Mesenchymal stem cell (in vitro differentiated cells and primary cell): ENCODE measurements at regions not wholly inside any gene's neighbourhood (a gene's known extent, or its start where the extent isn't known, plus 50 kb on each side); places are given as distances from the start of the nearest gene placed in this dataset.
"Not testable (repeated sequence)": the region's sequence is repeated elsewhere in the genome, so short reads cannot be mapped to it uniquely, and the experiment has no call there.

Experiments used
- DNase-seq: peaks from one replicate; pipeline ENCODE4 v3.0.0-alpha.2; 2013
- H2AFZ ChIP-seq: one replicate; pipeline ENCODE4 v1.6.1; 2013; ENCODE audit warnings: low read depth, mild to moderate bottlenecking, control low read depth, inconsistent platforms, low read length, moderate library complexity
- H2AK5ac ChIP-seq: 2 replicates; pipeline ENCODE4 v1.6.1; 2013; ENCODE audit warnings: low read length, moderate library complexity, mild to moderate bottlenecking, inconsistent platforms; ENCODE audit not compliant: severe bottlenecking
- H2BK120ac ChIP-seq: one replicate; pipeline ENCODE4 v1.6.1; 2013; ENCODE audit warnings: low read depth, mild to moderate bottlenecking, inconsistent platforms, low read length, moderate library complexity
- H2BK12ac ChIP-seq, 2 experiments: one replicate each; pipeline ENCODE4 v1.6.1; 2013; ENCODE audit warnings: inconsistent platforms in 2 of 2, low read length in 2 of 2, mild to moderate bottlenecking in 2 of 2, moderate library complexity in 2 of 2, control low read depth in 1 of 2
- H2BK15ac ChIP-seq: one replicate; pipeline ENCODE4 v1.6.1; 2013; ENCODE audit warnings: mild to moderate bottlenecking, low read depth, inconsistent platforms; ENCODE audit not compliant: poor library complexity, severe bottlenecking
- H2BK5ac ChIP-seq: 2 replicates; pipeline ENCODE4 v1.6.1; 2013; ENCODE audit warnings: low read depth, mild to moderate bottlenecking, low read length, control low read depth, inconsistent platforms; ENCODE audit not compliant: poor library complexity, severe bottlenecking
- H3K14ac ChIP-seq, 2 experiments: one replicate each; pipeline ENCODE4 v1.6.1; 2013; ENCODE audit warnings: inconsistent platforms in 2 of 2, low read length in 2 of 2, control low read depth in 1 of 2, mild to moderate bottlenecking in 1 of 2, moderate library complexity in 1 of 2
- H3K18ac ChIP-seq, 2 experiments: one replicate each; pipeline ENCODE4 v1.6.1; 2013; ENCODE audit warnings: inconsistent platforms in 2 of 2, low read length in 2 of 2, control low read depth in 1 of 2, low read depth in 1 of 2, mild to moderate bottlenecking in 1 of 2
- H3K23ac ChIP-seq, 2 experiments: one replicate each; pipeline ENCODE4 v1.6.1; 2013; ENCODE audit warnings: inconsistent platforms in 2 of 2, low read length in 2 of 2, mild to moderate bottlenecking in 2 of 2, moderate library complexity in 2 of 2, control low read depth in 1 of 2
- H3K27ac ChIP-seq: 2 replicates; pipeline ENCODE4 v1.5.1; 2013; ENCODE audit warnings: mild to moderate bottlenecking, moderate library complexity, low read length, control low read depth, inconsistent platforms; ENCODE audit not compliant: poor library complexity, severe bottlenecking
- H3K27me3 ChIP-seq, 2 experiments: 2 replicates each; pipeline versions ENCODE4 v1.6.1 to v1.7.0; 2013; ENCODE audit warnings: low read length in 2 of 2, mild to moderate bottlenecking in 2 of 2, moderate library complexity in 2 of 2, control low read depth in 1 of 2, inconsistent platforms in 1 of 2; ENCODE audit not compliant: control insufficient read depth in 1 of 2, insufficient read depth in 1 of 2
- H3K36me3 ChIP-seq, 2 experiments: 2 replicates each; pipeline versions ENCODE4 v1.6.1 to v1.7.0; 2013; ENCODE audit warnings: low read length in 2 of 2, control low read depth in 1 of 2, inconsistent platforms in 1 of 2, low read depth in 1 of 2, mild to moderate bottlenecking in 1 of 2; ENCODE audit not compliant: insufficient read depth in 2 of 2, control insufficient read depth in 1 of 2
- H3K4ac ChIP-seq, 2 experiments: one replicate each; pipeline ENCODE4 v1.6.1; 2013; ENCODE audit warnings: inconsistent platforms in 2 of 2, low read length in 2 of 2, mild to moderate bottlenecking in 2 of 2, moderate library complexity in 2 of 2, control low read depth in 1 of 2, low read depth in 1 of 2
- H3K4me1 ChIP-seq: 2 replicates; pipeline ENCODE4 v1.6.1; 2013; ENCODE audit warnings: low read depth, low read length, control low read depth; ENCODE audit not compliant: control insufficient read depth, insufficient read depth
- H3K4me2 ChIP-seq: 2 replicates; pipeline ENCODE4 v1.6.1; 2013; ENCODE audit warnings: low read length, mild to moderate bottlenecking, inconsistent platforms; ENCODE audit not compliant: poor library complexity, severe bottlenecking
- H3K4me3 ChIP-seq, 2 experiments: 2 replicates each; pipeline versions ENCODE4 v1.5.1 to v1.7.0; 2013; ENCODE audit warnings: low read length in 2 of 2, mild to moderate bottlenecking in 2 of 2, control low read depth in 1 of 2, low read depth in 1 of 2; ENCODE audit not compliant: insufficient read depth in 1 of 2
- H3K79me1 ChIP-seq: replicated peaks from 2 replicates; pipeline ENCODE4 v1.6.1; 2013; ENCODE audit warnings: mild to moderate bottlenecking, control low read depth, low read length, inconsistent platforms; ENCODE audit not compliant: poor library complexity, severe bottlenecking
- H3K9ac ChIP-seq: 2 replicates; pipeline ENCODE4 v1.7.0; 2013; ENCODE audit warnings: mild to moderate bottlenecking, low read length, moderate library complexity
- H3K9me3 ChIP-seq: 2 replicates; pipeline ENCODE4 v1.7.0; 2013; ENCODE audit warnings: mild to moderate bottlenecking, low read length; ENCODE audit not compliant: control insufficient read depth
- H4K8ac ChIP-seq: one replicate; pipeline ENCODE4 v1.6.1; 2013; ENCODE audit warnings: inconsistent platforms, mild to moderate bottlenecking, low read length, moderate library complexity
- H4K91ac ChIP-seq: one replicate; pipeline ENCODE4 v1.6.1; 2013; ENCODE audit warnings: mild to moderate bottlenecking, low read length, inconsistent platforms
- WGBS: methylation state at CpG from one replicate; pipeline ENCODE4 v1.1.7; 2013; ENCODE audit warnings: mixed read lengths; 5-methylcytosine and 5-hydroxymethylcytosine counted together

DNA sequence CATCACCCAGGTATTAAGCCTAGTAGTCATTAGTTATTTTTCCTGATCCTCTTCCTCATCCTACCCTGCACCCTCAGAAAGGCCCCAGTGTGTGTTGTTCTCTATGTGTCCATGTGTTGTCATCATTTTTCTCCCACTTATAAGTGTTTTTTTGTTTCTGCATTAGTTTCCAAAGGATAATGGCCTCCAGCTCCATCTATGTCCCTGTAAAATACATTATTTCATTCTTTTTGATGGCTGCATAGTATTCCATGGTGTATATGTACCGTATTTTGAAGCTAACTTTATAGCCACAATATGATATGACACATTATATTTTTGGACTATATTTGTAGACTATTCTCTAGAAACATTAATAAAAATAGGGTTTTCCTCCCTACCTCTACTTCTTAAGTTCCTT, 324.4 kb upstream of the EDIL3 start:
- Histone ChIP-seq H3K4me1 (no peaks in the 10 kb centered on the region), H2BK15ac (no peak overlapping the region), H3K4me2 (no peak overlapping the region), H3K9me3 (peaks cover 1% of the 10 kb centered on the region), H3K27me3 (no peaks in the 10 kb centered on the region), H3K36me3 (no peaks in the 10 kb centered on the region), H2AFZ (no peak overlapping the region), H3K18ac (no peak overlapping the region), H2BK120ac (no peak overlapping the region), H3K4ac (no peak overlapping the region), H4K8ac (no peak overlapping the region), H3K27ac (no peak overlapping the region), H3K23ac (no peak overlapping the region), H2AK5ac (no peak overlapping the region), H3K79me1 (no peaks in the 10 kb centered on the region), H3K9ac (no peak overlapping the region), H3K14ac (no peak overlapping the region), H2BK12ac (no peak overlapping the region), H4K91ac (no peak overlapping the region), H3K4me3 (no peak overlapping the region), H2BK5ac (no peak overlapping the region)
- WGBS: no CpG with 5 or more reads among the region's 1 CpG
- no peak for DNase-seq

DNA sequence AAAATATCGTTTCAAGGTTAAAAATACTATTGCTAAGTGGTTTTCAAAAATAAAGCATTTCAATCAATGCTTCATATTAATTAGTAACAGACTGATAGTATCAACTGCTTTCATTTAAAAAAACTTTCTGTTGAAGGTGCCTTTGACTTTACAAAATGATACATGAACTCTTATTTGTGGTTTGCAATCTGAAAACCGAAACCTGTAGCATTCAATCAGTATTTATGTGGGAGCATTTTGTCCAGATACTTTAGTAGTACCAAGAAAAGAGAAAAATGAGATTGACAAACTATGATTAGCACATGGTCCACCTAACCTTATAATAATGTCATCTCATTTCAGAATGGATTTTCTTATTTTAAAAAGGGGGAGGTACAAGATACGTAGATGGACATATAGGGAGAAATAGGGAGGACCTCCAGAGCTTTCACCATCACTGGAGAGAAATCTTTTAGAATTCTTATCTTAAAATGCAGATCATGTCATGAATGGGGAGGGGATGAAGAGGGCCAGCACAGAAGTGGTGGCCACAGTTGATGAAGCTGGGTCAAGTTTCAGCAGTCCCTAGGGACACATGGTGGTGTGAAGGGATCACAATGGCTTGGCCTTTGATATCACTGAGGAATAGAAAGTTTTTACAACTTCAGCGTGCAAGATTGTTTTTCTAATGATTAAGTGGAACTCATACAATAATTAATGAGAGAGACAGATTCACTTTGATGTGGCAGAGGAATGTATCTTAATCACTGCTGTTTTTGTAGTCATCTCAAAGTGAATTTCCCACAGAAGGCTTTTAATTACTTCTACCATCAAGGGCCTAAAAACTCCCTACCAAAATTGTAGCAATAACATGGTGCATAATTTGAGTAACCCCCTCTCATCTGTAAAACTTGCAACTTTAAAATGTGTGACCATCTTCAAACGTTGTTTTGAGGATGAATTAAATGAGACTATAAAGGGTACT, 322.3 kb upstream of the EDIL3 start:
- Histone ChIP-seq H3K14ac (no peak overlapping the region), H2BK120ac (no peak overlapping the region), H3K9ac (no peak overlapping the region), H3K27ac (no peak overlapping the region), H3K18ac (no peak overlapping the region), H4K91ac (no peak overlapping the region), H4K8ac (no peak overlapping the region), H2BK15ac (no peak overlapping the region), H3K9me3 (peaks cover 2% of the 10 kb centered on the region), H3K79me1 (no peaks in the 10 kb centered on the region), H2AFZ (no peak overlapping the region), H2AK5ac (no peak overlapping the region), H3K4ac (no peak overlapping the region), H3K4me3 (no peak overlapping the region), H3K27me3 (no peaks in the 10 kb centered on the region), H2BK12ac (no peak overlapping the region), H3K4me1 (no peaks in the 10 kb centered on the region), H3K36me3 (no peaks in the 10 kb centered on the region), H3K23ac (no peak overlapping the region), H2BK5ac (no peak overlapping the region), H3K4me2 (no peak overlapping the region)
- 86% methylated on average over 2 of the region's 5 CpGs for WGBS
- DNase-seq: no peak

- H2AK5ac ChIP-seq, H2BK5ac ChIP-seq, H3K4ac ChIP-seq, H2BK15ac ChIP-seq, DNase-seq, H3K18ac ChIP-seq, H3K9ac ChIP-seq, H3K4me2 ChIP-seq, H3K27me3 ChIP-seq, H2BK120ac ChIP-seq, H4K8ac ChIP-seq, H3K27ac ChIP-seq, H2BK12ac ChIP-seq, H3K14ac ChIP-seq, H3K9me3 ChIP-seq, H2AFZ ChIP-seq, H4K91ac ChIP-seq, H3K4me3 ChIP-seq, H3K79me1 ChIP-seq, H3K23ac ChIP-seq, H3K4me1 ChIP-seq, H3K36me3 ChIP-seq: not testable (repeated sequence)
- 89% methylated on average over 4 of the region's 7 CpGs for WGBS
Measured at GRCh38 chr5:84700545-84700944, 315.9 kb upstream of the EDIL3 start.

GRCh38 chr5:84696651-84697050, 312.0 kb upstream of the EDIL3 start:
- no peak overlapping the region for H3K27ac ChIP-seq
- 91% methylated on average over 2 of the region's 2 CpGs for WGBS
- no peak overlapping the region for H3K9ac ChIP-seq

More at GRCh38 chr5:84696651-84697050, 312.0 kb upstream of the EDIL3 start:
- Histone ChIP-seq H3K36me3 (no peaks in the 10 kb centered on the region), H2BK5ac (peak overlapping the region; percentile 8), H2AFZ (no peak overlapping the region), H2AK5ac (no peak overlapping the region), H3K4me1 (peaks cover 3% of the 10 kb centered on the region), H3K79me1 (no peaks in the 10 kb centered on the region), H3K27me3 (no peaks in the 10 kb centered on the region), H2BK120ac (no peak overlapping the region), H3K9me3 (no peaks in the 10 kb centered on the region), H3K14ac (no peak overlapping the region), H4K8ac (no peak overlapping the region), H3K4me2 (no peak overlapping the region), H2BK12ac (no peak overlapping the region), H3K4me3 (no peak overlapping the region), H3K4ac (no peak overlapping the region), H4K91ac (no peak overlapping the region), H3K23ac (no peak overlapping the region), H3K18ac (no peak overlapping the region), H2BK15ac (no peak overlapping the region)
- no peak for DNase-seq
